GM21528 (cell line): ENCODE measurements at regions not wholly inside any gene's neighbourhood (a gene's known extent, or its start where the extent isn't known, plus 50 kb on each side); places are given as distances from the start of the nearest gene placed in this dataset.
"Not testable (repeated sequence)": the region's sequence is repeated elsewhere in the genome, so short reads cannot be mapped to it uniquely, and the experiment has no call there.

ENCODE experiments used
- ATAC-seq: cut with Tn5 transposase; IDR thresholded peaks from one replicate; pipeline ENCODE4 v1.9.1; 2021; ENCODE audit warnings: mild to moderate bottlenecking, moderate library complexity; ENCODE audit not compliant: unreplicated experiment, low FRiP score

DNA sequence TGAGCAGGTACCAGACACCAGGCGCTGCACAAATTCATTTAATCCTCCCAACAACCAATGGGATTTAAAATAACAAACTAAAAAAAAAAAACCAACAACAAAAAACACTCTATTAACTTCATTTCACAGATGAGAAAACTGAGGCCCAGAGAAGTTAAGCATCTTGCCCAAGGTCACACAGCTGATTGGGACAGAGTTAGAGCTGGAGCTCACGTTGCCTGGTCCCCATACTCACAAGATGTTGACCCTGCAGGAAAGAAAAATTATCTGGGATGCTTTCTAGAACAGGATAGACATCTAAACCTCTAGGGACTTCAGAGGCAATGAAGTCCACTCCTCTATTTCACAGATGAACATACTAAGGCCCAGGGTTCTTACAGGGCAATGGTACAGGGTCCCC lies 175.3 kb downstream of the PSMG1 start:
- ATAC-seq = no peak

DNA sequence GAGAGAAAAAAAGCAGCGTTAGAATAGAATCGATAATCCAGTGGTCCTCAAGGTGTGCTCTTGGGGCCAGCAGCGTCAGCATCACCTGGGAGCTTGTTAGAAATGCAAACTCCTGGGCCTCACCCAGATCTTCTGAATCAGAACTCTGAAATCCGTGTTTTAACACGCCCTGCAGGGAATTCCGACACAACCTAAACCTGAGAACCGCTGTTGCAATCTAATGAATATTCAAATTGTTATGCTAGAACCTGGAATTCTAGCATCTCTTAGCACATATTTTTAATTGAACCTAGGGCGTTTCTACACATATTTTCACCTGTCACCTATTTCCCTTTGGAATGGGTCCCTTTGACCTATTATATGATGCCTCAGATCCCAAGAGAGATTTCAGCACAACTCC lies 175.7 kb downstream of the PSMG1 start:
- ATAC-seq = no peak

GRCh38 chr21:39006571-39007311 lies 176.5 kb downstream of the PSMG1 start:
- ATAC-seq = no peak

DNA sequence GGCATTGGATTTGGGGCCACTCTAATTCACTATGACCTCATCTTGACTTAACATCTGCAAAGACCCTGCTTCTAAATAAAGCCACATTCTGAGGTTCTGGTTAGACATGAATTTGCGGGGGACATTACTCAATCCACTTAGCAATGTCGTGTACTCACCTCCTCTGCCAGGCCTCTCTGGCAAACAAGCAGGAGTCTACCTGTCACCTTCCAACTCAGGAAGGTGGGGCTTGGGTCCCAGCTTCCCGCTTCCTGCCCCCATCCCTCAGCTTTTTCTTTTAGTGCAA lies 177.8 kb downstream of the PSMG1 start:
- no peak for ATAC-seq

GRCh38 chr21:39004634-39005501 lies 178.4 kb downstream of the PSMG1 start:
- no peak for ATAC-seq

DNA sequence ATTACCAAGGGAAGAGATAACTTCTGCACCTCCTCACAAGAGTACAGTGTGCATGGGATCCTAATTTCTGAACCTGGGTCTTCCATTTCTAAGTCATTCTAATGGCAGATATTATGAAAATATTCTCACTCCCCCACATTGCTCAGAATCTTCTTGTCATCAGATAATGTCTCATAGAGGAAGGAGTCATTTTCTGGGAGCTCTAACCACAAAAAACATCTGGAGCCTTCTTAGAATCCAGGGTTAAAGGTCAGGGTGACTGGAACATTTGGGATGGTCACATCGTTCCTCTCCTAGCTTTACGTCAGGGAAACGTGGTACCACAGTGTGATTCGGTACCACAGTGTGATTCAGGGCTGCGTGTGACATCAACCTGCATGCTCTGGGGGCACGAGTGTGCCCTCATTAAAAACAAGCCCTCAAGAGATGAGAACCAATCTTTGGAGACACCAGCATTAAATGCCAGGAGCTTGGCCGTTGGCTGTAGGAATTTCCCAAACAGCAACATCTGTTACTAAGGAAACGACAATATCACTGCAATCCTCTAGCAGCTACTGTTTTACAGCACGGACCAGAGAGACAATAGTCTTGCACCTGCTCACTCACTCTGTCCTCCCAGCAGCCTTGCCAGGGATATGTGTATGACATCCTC lies 179.1 kb downstream of the PSMG1 start:
- no peak for ATAC-seq

GRCh38 chr21:39001341-39001740 lies 181.9 kb downstream of the PSMG1 start:
- ATAC-seq = no peak

DNA sequence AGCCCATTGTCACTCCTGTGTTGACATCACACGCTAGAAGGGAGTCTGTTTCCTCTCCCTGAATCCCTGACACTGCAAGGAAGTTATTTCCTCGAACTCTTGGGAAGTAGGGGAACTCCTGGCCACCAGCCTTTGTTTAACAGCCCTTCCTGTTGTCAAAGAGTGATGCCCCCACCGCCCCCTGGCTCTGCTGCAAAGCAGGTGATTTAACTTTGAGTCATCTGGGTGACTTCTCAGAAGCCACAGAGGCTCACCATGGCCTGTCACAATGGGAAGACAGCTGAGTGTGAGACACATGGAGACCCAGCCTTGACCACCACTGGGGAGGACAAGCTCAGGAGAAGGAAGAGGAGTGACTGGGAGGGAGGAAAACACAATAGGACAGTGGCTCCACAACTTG lies 182.8 kb downstream of the PSMG1 start:
- ATAC-seq = no peak

- no peak for ATAC-seq
Observed at GRCh38 chr21:38999161-38999560, 184.1 kb downstream of the PSMG1 start.

DNA sequence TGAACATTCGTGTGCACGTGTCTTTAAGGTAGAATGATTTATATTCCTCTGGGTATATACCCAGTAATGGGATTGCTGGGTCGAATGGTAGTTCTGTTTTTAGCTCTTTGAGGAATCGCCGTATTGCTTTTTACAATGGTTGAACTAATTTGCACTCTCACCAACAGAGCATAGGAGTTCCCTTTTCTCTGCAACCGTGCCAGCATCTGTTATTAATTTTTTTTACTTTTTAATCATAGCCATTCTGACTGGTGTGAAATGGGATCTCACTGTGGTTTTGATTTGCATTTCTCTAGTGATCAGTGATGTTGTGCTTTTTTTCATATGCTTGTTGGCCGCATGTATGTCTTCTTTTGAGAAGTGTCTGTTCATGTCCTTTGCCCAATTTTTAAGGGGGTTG lies 185.0 kb downstream of the PSMG1 start:
- not testable (repeated sequence) for ATAC-seq

GRCh38 chr21:38997843-38998175 lies 185.4 kb downstream of the PSMG1 start:
- ATAC-seq = not testable (repeated sequence)

GRCh38 chr21:38997051-38997842 lies 186.0 kb downstream of the PSMG1 start:
- ATAC-seq = no peak

DNA sequence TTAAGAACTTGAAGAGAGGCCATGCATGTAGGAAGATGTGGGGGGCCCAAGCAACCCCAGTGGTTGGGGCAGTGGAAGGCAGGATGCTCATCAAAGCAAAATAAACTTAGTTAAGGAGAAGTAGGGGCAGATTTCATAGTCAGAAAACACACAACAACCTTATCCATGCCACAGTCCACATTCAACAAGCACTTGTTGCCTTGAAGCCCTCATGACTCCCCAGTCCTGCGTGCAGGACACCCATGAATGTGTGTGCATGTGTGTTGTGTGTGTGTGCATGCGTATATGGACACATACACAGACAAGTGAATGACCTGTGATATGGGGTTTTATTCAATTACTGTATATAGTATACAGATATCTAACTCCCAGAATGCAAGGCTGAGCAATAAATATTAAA lies 186.9 kb downstream of the PSMG1 start:
- ATAC-seq = no peak

GRCh38 chr21:38995731-38996130 lies 187.5 kb downstream of the PSMG1 start:
- no peak for ATAC-seq

DNA sequence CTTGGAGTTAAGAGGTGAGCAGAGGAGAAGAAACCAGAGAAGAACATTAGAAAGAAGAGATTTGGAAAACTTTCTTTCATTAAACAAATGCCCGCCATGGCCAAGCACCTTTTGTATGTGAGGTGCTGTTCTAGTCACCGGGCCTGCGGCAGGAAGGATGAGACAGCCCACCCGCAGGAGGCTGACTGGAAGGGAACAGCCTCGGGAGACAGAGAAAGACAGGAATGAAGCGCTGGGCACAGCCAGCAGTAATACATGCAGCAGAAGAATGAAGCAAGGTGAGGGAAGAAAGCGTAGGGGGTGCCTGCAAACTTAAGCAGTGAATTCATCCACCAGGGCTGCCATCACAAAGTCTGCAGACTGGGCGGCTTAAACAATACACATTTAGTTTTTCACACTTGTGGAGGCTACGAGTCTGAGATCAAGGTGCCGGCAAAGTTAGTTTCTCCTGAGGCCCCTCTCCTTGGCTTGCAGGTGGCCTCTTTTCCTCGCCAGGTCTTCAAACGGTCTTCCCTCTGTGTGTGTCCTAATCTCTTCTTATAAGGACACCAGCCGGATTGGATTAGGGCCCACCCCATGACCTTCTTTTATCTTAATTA lies 188.1 kb downstream of the PSMG1 start:
- no peak for ATAC-seq

DNA sequence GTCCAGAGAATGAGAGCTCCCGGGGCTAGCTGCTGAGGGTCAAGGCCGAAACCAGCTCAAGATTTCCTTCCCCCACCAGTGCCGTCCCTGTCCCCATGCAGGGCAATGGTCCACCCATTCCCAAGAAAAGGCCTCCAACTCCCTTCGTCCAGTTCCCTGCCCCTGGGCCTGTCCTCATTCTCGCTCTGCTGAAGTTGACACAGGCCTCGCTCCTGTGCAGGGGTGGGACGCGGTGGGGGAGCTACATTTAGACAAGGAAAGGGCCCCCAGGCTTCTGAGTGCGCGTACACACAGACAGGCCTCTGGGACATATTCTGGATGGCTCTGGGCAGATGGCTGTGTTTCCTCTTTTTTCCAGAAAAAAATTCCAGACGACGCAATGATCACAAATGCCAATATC lies 188.3 kb downstream of the ETS2 start:
- no peak for ATAC-seq

DNA sequence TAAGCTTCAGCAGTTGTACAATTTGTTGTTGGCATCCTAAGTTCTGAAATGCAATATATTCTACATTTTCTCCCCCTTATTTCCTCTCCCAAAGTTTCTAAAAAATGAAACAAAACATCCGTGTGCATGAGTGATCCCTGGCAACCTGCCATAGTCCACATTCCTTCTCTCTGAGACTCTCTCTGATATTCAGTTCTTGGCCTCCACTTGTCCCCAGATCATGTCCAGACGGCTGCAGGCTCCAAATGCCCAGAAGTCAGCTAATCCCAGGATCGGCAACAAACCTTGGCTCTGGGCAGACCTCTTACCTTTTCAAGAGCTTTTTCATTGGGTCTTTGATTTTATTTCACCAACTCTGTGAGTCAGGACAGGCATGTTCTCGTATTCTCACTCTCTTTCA lies 187.8 kb downstream of the ETS2 start:
- ATAC-seq = no peak

GRCh38 chr21:38992737-38993136 lies 187.0 kb downstream of the ETS2 start:
- ATAC-seq = no peak

- ATAC-seq = no peak
Observed at GRCh38 chr21:38990424-38990794, 184.7 kb downstream of the ETS2 start.

DNA sequence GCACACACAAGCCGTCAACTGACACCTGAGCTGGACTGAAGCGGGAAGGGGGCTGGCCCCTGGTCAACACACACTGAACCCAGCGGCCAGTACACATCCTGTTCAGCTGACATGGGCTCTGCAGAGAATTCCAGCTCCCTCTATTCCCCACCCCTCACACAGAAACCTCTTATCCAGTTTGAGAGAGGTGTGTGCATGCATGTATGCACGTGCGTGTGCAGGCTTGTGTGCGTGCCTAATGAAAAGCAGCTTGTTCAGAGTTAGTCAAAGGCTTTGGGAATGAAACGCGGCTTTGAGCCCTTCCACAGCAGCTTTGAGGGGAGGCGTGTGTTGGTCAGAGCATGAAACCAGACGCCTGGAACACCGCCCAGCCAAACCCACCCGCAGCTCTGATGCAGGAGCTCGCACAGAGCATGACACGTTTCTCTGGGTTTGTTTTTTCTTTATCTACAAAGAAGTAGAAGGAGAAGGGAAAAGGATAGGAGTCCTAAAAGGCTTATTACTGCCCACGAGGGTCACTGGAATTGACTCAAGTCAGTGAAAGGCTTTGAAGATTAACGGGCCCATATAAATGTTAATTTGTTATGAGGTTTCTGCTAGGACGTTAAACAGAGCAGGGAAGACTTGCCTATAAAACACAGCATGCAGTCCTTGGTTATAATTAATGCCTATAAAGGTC lies 184.2 kb downstream of the ETS2 start:
- no peak for ATAC-seq
